Left forelimb (tissue), 1 donor: ENCODE measurements at regions not wholly inside any gene's neighbourhood (a gene's known extent, or its start where the extent isn't known, plus 50 kb on each side); places are given as distances from the start of the nearest gene placed in this dataset.
"Not testable (repeated sequence)": the region's sequence is repeated elsewhere in the genome, so short reads cannot be mapped to it uniquely, and the experiment has no call there.

Source experiments
- DNase-seq: peaks from one replicate; pipeline ENCODE4 v3.0.0-alpha.2; 2018; ENCODE audit warnings: low spot score

DNA sequence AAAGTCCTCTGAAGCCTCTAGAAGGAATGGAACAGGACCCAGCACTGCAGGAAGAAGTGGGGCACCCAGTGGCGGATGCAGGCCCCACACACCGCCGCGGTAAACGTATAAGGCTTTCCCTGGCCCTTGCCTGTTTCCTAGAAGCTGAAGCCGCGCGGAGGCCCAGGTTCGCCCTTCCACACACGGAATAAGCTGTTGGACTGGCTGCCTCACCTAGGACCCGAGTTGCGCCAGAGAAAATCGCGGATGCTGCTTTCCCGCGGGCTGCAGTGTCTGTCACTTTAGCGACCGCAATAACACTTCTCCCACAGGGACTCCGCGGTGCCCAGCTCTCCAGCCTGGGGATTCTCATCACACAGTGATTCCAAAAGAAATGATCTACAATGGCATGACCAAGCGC, 1736.9 kb downstream of the TP53TG3F start:
- no peak for DNase-seq

DNA sequence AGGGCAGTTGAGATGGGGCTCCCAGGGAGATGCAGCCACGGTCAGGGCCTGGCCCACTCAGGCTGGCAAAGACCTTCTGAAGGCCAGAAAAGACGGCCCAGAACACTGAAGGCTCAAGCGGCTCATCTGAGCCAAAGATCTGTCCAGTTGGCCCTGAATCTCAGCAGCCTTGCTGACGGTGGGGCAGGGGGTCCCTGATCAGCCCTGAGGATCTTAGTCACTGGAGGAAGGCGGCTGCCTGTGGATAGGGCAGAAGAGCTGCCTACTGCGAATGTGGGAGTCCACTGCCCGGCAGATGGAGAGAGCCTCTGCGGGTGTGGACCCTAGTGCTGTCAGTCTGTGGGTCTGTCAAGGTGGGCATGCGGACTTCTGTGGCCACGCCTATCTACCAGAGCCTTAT, 1738.2 kb downstream of the TP53TG3F start:
- no peak for DNase-seq

DNA sequence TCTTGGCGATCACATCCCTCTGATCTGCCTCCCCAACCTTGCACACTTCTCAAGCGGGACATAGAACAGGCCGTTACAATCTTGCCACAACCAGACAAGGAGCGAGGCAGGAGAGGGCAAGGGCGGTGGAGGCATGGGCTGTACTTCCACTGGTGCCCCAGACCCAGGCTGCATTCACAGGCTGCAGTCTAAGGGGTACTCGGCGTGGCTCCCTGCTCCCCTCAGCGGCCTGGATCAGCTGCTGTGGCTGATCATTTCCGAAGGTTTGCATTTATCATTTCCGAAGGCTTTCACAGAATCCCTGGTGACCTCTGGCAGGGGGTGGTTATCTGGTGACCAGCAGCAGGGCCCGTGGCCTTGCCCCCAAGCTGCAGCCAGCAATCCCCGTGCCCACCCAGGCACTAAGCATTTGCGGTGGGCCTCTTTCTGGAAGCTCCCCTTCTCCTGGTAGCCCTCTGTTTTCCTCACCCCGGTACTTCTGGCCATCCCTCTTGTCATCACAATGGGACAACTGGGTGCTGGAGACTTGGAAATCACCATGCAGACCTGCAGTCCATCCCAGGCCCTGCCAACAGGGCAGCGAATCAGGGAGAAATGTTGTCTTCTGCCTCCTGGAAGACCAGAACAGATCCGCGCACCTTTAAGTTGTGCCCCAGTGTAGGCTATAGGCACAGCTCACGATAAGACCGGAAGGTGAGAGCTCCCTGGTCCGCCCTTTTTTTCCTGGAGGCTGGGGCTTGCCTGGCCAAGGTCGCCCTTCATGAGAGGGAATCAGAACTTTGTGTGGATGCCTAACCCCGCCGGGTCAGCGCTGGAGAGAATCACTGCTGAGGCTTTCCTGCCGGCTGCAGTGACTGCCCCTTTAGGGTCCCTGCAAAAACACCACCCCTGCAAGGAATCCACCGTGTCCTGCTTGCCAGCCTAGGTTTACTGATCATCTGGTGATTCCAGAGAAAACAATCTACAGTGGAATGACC, 1739.1 kb downstream of the TP53TG3F start:
- no peak for DNase-seq

DNA sequence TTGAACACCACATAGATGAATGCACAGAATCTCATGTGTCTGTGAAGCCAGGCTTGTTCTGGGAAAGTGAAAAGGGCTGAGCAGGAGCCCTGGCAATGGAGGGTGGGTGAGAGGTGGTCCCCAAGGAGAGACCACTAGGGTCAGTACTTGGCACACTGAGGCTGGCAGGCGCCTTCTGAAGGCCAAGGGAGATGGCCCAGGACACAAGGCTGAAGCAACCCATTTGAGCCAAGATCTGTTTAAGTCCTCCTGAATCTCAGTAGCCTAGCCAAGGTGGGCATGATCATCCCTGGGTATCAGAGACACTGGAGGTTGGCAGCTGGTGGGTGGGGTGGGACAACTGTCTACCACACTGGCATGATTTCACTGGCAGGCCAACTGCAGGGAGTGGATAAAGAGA, 1741.2 kb downstream of the TP53TG3F start:
- DNase-seq = no peak

DNA sequence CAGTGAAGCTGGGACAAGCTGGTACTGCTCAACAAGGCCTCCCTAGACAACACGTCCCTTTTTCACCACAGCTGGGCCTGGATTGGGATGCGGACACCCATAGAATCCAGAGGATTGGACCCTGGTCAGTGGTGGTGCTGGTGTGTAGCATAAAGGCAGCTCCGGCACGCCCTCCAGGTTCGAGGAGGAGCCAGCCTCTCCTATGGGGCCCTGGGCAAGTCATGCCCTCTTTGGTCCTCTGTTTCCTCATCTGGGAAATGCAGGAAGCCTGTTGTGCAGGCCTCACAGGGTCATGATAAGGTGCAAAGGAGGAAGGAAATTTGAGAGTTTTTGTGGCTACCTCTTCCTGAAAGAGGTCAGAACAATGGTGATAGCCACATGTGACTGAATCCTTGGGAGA, 1741.7 kb downstream of the TP53TG3F start:
- DNase-seq = no peak

DNA sequence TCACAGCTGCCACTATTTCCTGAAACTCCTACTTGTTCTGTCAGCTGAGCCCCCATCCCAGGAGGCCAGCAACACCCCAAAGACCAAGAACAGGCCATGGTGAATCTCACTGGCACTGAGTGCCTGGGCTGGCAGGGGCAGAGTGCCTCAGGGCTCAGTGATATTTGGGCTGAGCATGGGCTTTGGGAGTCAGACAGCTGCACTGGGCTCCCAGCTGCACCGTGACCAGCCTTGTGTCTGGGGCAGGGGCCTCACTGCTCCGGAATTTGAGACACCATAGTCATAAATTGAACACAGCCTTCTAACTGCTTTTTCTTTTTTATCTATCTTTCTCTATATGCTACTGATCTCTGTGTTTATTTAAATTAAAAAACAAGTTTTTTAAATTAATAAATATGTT, 1744.2 kb downstream of the TP53TG3F start:
- no peak for DNase-seq

DNA sequence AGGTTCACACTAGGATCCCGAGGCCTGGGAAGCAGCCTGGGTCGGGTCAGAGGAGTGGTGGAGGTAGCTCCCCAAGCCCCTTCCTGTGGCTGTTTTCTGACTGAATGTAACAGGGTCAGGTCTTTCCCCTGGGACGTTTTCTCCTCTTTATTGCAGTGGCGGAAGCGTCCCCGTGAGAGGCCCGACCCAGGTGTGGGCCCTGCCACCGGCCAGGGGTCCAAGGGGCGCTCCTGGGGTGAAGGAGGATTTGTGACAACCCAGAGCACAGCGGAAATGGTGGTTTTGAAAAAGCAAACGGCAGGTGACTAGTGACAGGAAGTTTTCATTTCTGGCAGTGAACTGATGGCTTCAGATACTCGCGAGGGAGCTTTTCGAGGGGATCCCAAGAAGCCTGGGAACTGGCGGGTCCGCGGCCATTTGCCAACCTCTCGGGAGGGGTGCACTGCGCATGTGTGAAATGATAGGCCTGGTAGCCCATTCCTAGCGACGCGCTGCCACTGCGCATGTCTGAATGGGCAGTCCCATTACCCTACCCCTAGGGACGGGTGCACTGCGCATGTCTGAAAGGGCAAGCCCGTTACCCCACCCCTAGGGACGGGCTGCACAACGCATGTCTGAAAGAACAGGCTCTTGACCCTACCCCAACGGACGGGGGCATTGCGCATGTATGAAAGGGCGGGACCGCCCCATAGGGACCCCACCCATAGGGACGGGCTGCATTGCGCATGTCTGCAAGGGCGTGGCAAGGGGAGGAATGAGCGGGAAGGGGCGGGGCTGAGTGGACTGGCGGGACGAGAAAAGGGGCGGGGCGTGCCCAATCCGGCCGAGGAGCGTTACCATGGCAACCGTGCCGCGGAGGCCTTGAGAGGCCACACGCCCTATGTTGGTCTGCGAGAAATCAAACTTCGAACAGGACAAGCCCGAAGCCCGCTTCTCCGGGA, 1747.9 kb downstream of the TP53TG3F start:
- no peak for DNase-seq

DNA sequence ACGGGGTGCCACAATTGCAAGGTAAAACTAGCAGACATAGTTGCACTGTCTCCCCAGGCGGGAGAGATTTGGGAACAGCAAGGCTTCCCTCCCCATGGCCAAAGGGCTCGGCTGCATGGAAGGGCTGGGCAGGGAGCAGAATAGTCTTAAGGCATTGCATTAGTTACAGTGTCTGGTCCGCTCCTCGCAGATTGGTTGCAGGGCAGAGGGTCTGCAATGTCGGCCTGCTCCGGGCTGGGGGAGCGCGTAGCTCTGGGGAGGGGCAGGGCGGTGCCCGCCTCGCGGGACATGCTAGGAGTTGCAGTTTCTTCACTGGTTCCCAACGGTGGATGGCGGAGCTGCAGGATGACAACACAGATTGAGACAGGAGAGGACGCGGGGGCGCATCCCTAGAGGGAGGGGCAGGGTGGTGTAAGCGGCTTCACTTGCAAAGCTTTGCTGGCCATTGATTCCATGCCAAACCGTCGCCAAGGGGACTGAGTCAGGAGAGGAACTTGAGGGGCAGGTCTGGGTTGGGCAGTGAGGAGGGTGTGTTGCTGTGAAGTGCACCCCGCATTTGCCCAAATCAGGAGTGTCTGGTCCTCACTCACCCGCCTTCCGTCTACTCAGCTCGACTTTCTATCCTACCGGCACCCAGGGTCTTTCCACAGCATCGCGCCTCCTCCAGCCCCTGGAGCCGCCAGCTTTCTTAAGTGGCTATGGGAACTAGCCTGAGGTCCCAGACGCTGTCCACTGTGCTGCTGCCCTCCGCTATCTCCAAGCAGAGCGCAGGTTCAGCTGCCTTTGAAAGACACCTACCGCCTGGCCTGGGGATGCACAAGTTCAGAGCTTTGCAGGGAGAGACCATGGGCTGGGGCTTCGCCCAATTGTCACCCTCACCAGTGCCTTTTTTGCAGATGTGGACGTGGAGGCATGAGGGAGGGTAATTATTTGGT, 1748.9 kb downstream of the TP53TG3F start:
- DNase-seq = no peak

DNA sequence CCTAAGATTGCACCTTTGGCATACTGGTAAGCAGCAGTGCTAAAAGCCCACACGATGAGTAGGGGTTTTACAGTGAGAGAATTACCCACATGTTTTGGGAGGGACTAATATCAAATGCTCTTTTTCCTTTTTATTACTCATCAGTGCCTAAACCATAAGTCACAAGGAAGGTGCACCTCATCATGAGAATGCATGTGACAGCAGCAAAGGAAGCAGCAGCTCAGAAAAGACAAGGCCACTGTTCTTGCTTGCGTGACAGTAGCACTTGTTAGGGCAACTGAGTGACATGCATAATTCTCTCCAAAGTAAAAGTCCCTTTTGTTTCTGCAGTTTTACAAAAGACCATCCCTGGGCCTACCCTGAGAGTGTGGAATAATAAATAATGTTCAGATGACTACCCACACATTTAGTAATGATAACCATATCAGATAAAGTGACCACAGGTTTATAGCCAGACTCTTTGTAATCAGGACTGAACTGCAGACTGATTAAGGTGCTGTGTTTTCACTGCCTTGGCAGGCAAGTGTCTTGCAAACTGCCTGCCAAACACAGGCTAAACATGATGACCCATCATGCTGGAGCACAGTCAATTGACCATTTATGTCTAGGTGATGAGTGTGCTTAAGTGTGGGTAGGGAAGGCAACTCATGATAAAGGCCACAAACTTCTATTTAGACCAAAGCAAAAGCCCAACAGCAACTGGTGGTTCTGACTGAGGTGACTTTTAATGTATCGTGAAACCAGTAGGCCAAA, 1751.4 kb downstream of the TP53TG3F start:
- DNase-seq = no peak

DNA sequence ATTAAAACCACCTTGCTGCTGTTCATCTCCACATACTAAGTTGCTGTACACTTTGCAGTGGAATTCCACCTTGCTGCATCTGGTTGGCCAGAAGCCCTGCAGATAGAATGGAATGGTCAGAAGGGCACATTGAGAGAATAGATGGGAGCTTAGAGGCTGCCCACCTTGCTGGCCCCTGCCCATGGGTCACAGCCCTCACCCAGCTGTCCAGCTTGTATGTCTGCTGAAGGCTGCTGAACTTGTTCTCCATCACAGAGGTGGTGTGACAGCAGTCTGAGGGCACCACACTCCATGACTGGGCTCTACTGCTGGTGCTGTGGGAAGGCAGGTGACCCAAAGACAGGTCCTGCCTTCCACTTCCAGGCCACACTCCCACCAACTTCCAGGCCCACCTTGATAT, 1755.4 kb downstream of the TP53TG3F start:
- no peak for DNase-seq

DNA sequence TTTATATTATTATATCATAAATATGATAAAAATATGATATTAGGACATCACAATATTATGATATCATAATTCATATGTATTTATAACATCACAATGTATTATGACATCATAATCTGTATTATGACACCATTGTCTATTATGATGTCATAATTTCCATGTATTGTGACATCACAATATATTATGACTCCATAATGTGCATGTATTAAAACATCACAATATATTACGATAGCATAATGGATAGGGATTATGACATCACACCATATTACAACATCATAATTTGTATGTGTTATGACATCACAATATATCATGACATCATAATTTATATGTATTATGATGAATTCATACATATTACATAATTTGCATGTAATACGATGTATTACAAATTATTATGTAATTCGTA, 1755.9 kb downstream of the TP53TG3F start:
- DNase-seq = no peak

DNA sequence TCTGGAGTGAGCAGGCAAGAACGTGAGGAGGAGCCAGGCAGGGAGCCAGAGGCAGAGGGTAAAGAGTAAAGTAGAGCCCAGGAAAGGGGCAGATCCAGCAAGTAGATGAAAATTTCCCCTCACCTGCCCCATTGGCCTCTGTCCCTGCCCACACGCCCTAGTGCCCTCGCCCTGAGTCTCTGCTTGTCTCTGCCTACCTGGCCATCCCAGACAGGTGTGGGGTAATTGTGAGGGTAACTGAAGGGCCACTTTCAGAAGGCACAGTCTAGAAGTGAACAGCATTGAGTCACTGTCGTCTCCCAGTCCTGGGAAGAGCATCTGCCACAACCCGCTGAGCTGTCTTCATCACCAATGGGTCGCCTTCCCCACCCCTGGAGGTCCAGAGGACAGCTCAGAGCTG, 1756.8 kb downstream of the TP53TG3F start:
- not testable (repeated sequence) for DNase-seq

DNA sequence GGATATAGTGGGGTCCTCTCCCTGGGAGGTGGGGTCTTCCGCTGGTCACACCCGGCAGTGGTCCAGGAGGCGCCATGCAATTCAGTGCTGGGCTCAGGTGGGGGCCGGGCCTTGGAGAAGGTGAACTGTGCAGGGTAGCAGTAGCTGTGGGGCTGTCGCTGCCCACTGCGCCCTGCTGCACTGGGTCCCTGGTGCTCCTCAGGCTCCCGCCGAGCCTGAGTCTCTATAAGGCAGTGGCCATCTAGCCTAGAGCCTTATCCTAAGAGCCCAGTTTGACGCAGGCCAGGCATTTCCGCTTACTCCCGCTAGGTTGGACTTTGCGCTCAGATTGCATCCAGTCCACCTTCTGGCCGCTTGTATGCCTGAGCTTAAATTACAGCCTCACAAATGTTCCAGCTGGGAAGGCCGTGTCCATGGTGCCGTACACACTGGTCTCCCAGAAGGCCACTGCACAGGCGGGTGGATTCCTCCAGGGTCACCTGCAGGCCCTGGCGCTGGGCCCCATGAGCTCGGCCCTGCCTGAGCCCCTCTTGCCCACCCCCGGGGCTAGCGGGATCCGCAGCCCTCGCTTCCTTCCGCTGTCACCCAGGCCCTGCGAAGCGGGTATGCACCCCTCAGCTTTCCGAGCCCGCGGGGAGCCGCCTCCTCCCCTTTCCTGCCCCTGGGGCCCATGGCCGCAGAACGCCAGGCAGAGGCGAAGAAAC, 1762.2 kb downstream of the TP53TG3F start:
- no peak for DNase-seq

DNA sequence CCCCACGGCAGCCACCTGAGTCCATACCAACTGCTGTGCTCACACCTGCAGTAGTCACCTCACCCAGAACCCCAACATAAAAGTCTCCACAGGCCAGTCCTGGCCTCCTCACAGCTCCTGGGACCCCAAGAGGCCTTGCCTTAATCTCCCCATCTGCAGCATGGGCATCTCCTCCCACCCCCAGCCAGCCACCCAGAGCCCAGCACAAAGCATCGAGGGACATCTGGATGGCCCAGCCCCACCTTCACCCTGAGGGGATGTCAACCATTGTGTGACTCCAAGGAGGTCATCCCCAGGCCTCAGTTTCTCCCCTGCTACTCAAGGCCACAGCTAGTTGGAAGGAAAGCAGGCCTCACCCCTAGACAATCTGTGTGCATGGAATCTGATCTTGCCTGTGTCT, 1775.3 kb downstream of the TP53TG3F start:
- DNase-seq = no peak

DNA sequence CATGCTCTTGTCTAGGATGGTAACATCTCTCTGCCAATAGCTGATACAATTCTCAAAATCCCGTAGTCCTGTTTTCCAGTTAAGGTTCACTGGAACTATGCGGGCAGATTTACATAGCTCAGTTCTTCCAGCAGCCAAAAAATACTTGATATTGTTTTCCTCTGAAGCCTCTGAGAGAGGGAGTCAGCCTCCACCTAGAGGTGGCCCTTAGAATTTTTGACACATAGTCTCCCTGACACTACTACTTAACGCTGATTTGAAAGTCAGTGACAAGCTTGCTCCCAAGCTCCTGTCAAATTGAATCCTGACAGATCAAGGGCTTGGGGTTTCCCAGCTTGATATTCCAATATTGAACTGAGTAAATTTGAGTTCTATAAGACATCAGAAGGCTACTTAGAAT, 1780.1 kb downstream of the TP53TG3F start:
- DNase-seq = no peak

DNA sequence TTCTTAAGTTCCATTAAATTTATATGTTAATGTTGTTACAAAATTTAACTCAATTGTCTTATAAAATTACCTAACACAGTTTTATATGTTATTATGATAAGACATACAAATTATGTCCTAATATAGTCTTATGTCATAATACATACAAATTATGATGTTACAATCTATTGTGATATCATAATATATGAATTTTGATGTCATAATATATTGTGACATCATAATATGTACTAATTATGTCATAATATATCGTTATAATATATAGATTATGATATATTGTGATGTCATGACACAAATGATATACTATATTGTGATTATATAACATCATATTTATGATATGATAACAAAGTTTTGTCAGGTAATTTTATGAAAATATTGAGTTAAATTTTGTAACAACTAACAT, 1789.6 kb downstream of the TP53TG3F start:
- DNase-seq = no peak

DNA sequence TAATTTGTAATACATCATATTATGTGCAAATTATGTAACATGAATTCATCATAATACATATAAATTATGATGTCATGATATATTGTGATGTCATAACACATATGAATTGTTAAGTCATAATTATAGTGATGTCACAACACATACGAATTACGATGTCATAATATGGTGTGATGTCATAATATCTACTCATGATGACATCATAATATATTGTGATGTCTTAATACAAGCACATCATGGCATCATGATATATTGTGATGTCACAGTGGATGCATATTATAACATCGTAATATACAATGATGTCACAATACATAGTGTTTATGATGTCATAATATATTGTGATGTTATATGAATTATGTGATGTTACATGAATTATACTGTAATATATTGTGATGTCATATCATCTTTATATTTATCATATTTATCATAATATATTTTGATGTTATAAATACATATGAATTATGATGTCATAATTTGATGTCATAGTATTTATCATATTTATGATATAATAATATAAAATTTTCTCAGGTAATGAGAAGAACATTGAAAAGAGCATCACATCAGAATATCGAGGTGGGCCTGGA, 1793.0 kb downstream of the TP53TG3F start:
- DNase-seq = no peak

DNA sequence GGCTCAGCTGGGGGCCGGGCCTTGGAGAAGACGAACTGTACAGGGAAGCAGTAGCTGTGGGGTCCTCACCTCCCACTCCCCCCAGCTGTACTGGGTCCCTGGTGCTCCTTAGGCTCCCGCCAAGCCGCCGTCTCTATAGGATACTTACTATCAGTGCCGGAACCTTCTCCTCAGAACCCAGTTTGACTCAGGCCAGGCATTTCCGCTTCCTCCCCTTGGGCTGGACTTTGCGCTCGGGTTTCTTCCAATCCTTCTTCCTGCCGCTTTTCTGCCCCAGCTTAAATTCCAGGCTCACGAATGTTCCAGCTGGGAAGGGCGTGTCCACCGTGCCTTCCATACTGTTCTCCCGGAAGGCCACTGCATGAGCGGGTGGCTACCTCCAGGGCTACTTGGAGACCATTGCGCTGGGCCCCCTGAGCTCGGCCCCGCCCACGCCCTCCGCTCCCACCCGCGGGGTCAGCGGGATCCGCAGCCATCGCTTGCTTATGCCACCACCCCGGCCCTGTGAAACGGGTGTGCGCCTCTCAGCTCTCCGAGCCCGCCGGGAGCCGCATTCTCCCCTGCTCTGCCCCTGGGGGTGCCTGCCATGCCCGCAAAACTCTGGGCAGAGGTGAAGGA, 1795.9 kb downstream of the TP53TG3F start:
- no peak for DNase-seq

DNA sequence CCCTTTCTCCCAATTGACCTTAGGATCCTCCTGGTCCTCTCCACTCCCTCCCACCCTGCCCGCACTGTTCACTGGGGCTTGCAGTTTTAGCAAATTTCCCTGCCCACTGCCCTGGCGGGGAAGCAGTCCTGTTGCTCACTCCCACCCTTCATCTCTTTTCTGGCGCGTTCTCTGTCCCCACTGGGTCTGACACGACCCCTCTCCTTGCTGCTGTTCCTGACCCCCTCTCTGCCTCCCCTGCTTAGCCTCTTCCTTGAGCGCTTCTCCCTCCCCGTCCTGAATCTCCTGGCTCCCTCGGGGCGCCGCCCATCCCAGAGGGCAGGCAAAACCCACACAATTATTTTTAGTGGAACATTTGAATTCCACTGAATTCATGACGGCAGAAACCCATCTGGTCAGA, 1796.4 kb downstream of the TP53TG3F start:
- DNase-seq = no peak

DNA sequence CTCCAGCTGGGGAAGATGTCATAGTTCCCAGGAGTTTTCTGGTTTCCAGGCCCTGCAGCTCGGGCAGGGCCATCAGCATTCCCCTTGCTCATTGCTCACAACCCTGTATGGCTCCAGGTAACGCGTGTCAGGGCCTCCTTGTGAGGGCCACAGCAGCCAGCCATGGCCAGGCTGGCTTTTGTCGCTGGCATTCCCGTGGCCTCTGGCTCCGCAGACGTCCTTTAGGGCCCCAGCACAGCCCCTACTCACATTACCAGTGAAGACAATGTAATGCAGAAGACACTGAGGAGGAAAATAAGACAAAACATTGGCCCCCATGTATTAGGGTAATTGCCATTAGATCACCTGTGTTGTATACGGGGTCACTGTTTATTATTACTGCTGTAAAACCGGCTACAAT, 1799.0 kb downstream of the TP53TG3F start:
- no peak for DNase-seq
